GM12878 (cell line): ENCODE measurements at regions not wholly inside any gene's neighbourhood (a gene's known extent, or its start where the extent isn't known, plus 50 kb on each side); places are given as distances from the start of the nearest gene placed in this dataset.

ENCODE experiments used
- ATAC-seq: fragments of 200-7000 bp; cut with Tn5 transposase; 3 replicates; pipeline ENCODE4 v1.9.1; 2020; ENCODE audit warnings: mild to moderate bottlenecking, moderate library complexity
- BruUV-seq: library from RNA; stranded (reverse); fragments of 400-500 nt; replicated peaks from 2 replicates; lab custom pipeline; 2021; lab: Mats Ljungman, UMichigan
- CTCF ChIA-PET: fragments of 300-600 bp; sonication (Branson Sonifier 250); formaldehyde crosslinking; extraction: SDS; loops from one replicate; lab custom pipeline; 2021; ENCODE audit warnings: inconsistent platforms; lab: Yijun Ruan, JAX
- POLR2A ChIA-PET: fragments of 350-600 bp; formaldehyde crosslinking; extraction: SDS; loops from one replicate; lab custom pipeline; 2021; ENCODE audit warnings: inconsistent platforms; lab: Charles Lee
- RAD21 ChIA-PET: fragments of 300-600 bp; sonication (Branson Sonifier 250); formaldehyde crosslinking; loops from one replicate; lab custom pipeline; 2023; ENCODE audit warnings: antibody characterized with exemption; ENCODE audit not compliant: unreplicated experiment; lab: Charles Lee
- SMC1A ChIA-PET: fragments of 300-600 bp; sonication (Branson Sonifier 250); formaldehyde crosslinking; loops from one replicate; lab custom pipeline; 2023; ENCODE audit not compliant: unreplicated experiment, uncharacterized antibody; lab: Charles Lee
- DNase-seq: peaks from one replicate; pipeline ENCODE4 v3.0.0-alpha.2; 2011; ENCODE audit warnings: low read depth, low spot score
- FAIRE-seq: peaks from 3 replicates; lab custom pipeline; 2011; peaks lifted over from hg19 to GRCh38; lab: Jason Lieb, UNC
- H2AFZ ChIP-seq: 2 replicates; pipeline ENCODE4 v1.6.0; 2011; ENCODE audit warnings: low read depth, low read length, control low read depth; ENCODE audit not compliant: control insufficient read depth
- H3K27ac ChIP-seq: 2 replicates; pipeline ENCODE4 v1.5.1; 2011; ENCODE audit warnings: control low read depth; ENCODE audit not compliant: control insufficient read depth, insufficient read depth
- H3K27me3 ChIP-seq, 2 experiments: replicated peaks in 1 of 2; 2 replicates each; pipeline versions ENCODE4 v1.6.0 to v1.6.1; 2011; ENCODE audit warnings: low read length in 1 of 2; ENCODE audit not compliant: control insufficient read depth in 2 of 2, insufficient read depth in 2 of 2
- H3K36me3 ChIP-seq, 2 experiments: 2 replicates each; pipeline ENCODE4 v1.5.1; 2011; ENCODE audit warnings: low read length in 1 of 2; ENCODE audit not compliant: control insufficient read depth in 2 of 2, insufficient read depth in 2 of 2
- H3K4me1 ChIP-seq: 2 replicates; pipeline ENCODE4 v1.6.1; 2011; ENCODE audit warnings: mild to moderate bottlenecking, low read length, moderate library complexity, mixed read lengths; ENCODE audit not compliant: control insufficient read depth, insufficient read depth
- H3K4me2 ChIP-seq: 2 replicates; pipeline ENCODE4 v1.6.0; 2011; ENCODE audit warnings: control low read depth; ENCODE audit not compliant: control insufficient read depth, insufficient read depth
- H3K4me3 ChIP-seq: fragments of 200-600 bp; sonication (generic); 2 replicates; pipeline ENCODE4 v1.5.1; 2016
- H3K79me2 ChIP-seq: 2 replicates; pipeline ENCODE4 v1.6.0; 2011; ENCODE audit warnings: low read length; ENCODE audit not compliant: control insufficient read depth, insufficient read depth
- H3K9ac ChIP-seq: 2 replicates; pipeline ENCODE4 v1.8.0; 2011; ENCODE audit warnings: low read length, control low read depth, mixed read lengths; ENCODE audit not compliant: control insufficient read depth, insufficient read depth
- H3K9me3 ChIP-seq: replicated peaks from 3 replicates; pipeline ENCODE4 v1.5.1; 2011; ENCODE audit warnings: mild to moderate bottlenecking, low read length; ENCODE audit not compliant: control insufficient read depth, insufficient read depth
- H4K20me1 ChIP-seq: 2 replicates; pipeline ENCODE4 v1.6.0; 2011; ENCODE audit not compliant: control insufficient read depth, insufficient read depth
- CBX5 ChIP-seq: sonication (generic); IDR thresholded peaks from 2 replicates; pipeline ENCODE4 v1.6.1; 2016; ENCODE audit warnings: low read depth, moderate library complexity, mild to moderate bottlenecking, inconsistent platforms
- ESRRA ChIP-seq: IDR thresholded peaks from 2 replicates; pipeline ENCODE4 v1.6.1; 2012; ENCODE audit warnings: mild to moderate bottlenecking, low read length, improper control_type of control experiment
- NR2C1 ChIP-seq: fragments of 450-650 bp; IDR thresholded peaks from 2 replicates; pipeline ENCODE4 v1.6.1; 2017; ENCODE audit warnings: antibody characterized with exemption, mild to moderate bottlenecking, moderate library complexity
- SMAD1 ChIP-seq: fragments of 450-650 bp; IDR thresholded peaks from 2 replicates; pipeline ENCODE4 v1.6.1; 2018; ENCODE audit warnings: mild to moderate bottlenecking, low read depth; ENCODE audit not compliant: partially characterized antibody
- ZBED1 ChIP-seq: IDR thresholded peaks from 2 replicates; pipeline ENCODE4 v1.6.1; 2016; ENCODE audit warnings: borderline replicate concordance
- ZNF274 ChIP-seq: IDR thresholded peaks from one replicate; pipeline ENCODE4 v1.8.0; 2011; ENCODE audit not compliant: insufficient read length, insufficient read depth
- whole genome bisulfite sequencing: methylation state at CpG from one replicate; pipeline ENCODE4 v1.1.6; 2016; ENCODE audit warnings: low lambda C conversion rate; ENCODE audit not compliant: insufficient replicate concordance, insufficient coverage; ENCODE audit errors: missing lambda C conversion rate; 5-methylcytosine and 5-hydroxymethylcytosine counted together
- in situ Hi-C: fragments of 300-500 bp; cut with MboI; formaldehyde crosslinking; loops from 9 replicates; pipeline ENCODE4 v1.14.3; 2018; ENCODE audit warnings: mixed read lengths
- intact Hi-C: fragments of 100-400 bp; cut with micrococcal nuclease; formaldehyde crosslinking; loops from one replicate; pipeline ENCODE4 v1.14.2; 2022; ENCODE audit not compliant: unreplicated experiment
- TF ChIP-seq, protein P1 (sequence below): fragments of 450-650 bp; conservative IDR thresholded peaks from 2 replicates; pipeline ENCODE4 v1.6.1; 2017; ENCODE audit warnings: mild to moderate bottlenecking, moderate library complexity
- TF ChIP-seq, protein P2 (sequence below): IDR thresholded peaks from 2 replicates; pipeline ENCODE4 v1.6.1; 2011; ENCODE audit warnings: borderline replicate concordance, low read depth, mild to moderate bottlenecking, moderate library complexity, low read length; ENCODE audit not compliant: insufficient read depth, poor library complexity, severe bottlenecking
- TF ChIP-seq, protein P3 (sequence below): fragments of 150-350 bp; IDR thresholded peaks from 2 replicates; pipeline ENCODE4 v1.6.1; 2016; ENCODE audit warnings: low read depth, low read length
- TF ChIP-seq, protein P4 (sequence below): IDR thresholded peaks from 2 replicates; pipeline ENCODE4 v1.6.1; 2011; ENCODE audit warnings: borderline replicate concordance, low read depth, mild to moderate bottlenecking, moderate library complexity, mixed read lengths, low read length; ENCODE audit not compliant: insufficient read depth; ENCODE audit errors: extremely low read length
- TF ChIP-seq, protein P5 (sequence below): IDR thresholded peaks from 2 replicates; pipeline ENCODE4 v1.6.1; 2012; ENCODE audit warnings: low read depth, low read length, improper control_type of control experiment

DNA sequence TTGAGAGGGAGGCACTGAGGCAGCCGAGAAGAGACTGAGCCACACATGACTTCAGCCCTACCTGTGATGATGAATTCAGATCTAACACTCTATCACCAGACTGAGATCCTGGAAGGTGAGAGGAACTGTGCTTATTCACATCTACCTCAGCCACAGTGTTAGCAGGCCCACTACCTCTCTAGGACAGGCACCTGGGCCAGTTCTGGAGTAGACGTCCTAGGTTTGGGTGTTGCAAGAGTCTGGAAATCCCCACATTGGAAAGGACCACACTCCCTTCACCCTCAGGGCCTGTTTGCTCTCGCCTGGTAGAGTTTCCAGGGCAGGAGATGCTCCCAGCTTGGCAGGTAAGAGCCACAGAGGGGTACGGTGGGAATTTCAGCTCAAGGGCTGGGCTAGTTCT, 113.8 kb upstream of the CCL21 start (continued):
- TF ChIP-seq, protein P1, sequence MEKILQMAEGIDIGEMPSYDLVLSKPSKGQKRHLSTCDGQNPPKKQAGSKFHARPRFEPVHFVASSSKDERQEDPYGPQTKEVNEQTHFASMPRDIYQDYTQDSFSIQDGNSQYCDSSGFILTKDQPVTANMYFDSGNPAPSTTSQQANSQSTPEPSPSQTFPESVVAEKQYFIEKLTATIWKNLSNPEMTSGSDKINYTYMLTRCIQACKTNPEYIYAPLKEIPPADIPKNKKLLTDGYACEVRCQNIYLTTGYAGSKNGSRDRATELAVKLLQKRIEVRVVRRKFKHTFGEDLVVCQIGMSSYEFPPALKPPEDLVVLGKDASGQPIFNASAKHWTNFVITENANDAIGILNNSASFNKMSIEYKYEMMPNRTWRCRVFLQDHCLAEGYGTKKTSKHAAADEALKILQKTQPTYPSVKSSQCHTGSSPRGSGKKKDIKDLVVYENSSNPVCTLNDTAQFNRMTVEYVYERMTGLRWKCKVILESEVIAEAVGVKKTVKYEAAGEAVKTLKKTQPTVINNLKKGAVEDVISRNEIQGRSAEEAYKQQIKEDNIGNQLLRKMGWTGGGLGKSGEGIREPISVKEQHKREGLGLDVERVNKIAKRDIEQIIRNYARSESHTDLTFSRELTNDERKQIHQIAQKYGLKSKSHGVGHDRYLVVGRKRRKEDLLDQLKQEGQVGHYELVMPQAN: no peak
- TF ChIP-seq CBX5: no peak
- TF ChIP-seq, protein P2, sequence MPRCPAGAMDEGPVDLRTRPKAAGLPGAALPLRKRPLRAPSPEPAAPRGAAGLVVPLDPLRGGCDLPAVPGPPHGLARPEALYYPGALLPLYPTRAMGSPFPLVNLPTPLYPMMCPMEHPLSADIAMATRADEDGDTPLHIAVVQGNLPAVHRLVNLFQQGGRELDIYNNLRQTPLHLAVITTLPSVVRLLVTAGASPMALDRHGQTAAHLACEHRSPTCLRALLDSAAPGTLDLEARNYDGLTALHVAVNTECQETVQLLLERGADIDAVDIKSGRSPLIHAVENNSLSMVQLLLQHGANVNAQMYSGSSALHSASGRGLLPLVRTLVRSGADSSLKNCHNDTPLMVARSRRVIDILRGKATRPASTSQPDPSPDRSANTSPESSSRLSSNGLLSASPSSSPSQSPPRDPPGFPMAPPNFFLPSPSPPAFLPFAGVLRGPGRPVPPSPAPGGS: no peak

DNA sequence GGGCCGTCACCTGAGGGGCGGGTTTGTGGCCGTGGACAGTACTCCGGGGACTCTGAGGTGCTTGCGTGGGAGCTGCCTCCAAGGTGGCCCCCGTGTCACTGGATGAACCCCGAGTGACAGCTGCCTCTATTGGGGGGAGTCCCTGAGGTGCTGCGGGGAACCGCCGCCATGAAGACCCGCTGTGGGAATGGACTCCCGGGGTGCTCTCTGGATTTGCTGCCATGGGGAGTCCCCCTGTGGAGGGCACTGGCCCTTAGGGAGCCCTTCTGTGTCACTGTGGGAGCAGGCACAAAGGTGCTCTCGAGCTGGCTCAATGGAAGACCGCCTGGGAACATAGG, 100.2 kb upstream of the CCL21 start:
- in situ Hi-C loops (no loop called here), intact Hi-C loops (loop anchor here (10.0 kb wide), 1 partner anchor 55 kb away; no protein-coding TSS in a partner anchor)
- Histone ChIP-seq H4K20me1 (no peaks in the 10 kb centered on the region), H3K27me3 (no peaks in the 10 kb centered on the region; a peak in 2 of 4 replicates), H3K4me2 (no peak overlapping the region), H3K36me3 (no peaks in the 10 kb centered on the region), H3K79me2 (no peaks in the 10 kb centered on the region), H3K4me1 (no peaks in the 10 kb centered on the region), H3K27ac (no peak overlapping the region), H3K4me3 (no peak overlapping the region), H3K9me3 (peaks cover under 1% of the 10 kb centered on the region; the same call in 1 of the 3 replicates), H3K9ac (no peak overlapping the region), H2AFZ (no peak overlapping the region)
- ChIA-PET RAD21 (no interaction called here), SMC1A (no interaction called here), POLR2A (no interaction called here), CTCF (no interaction called here)
- WGBS: 66% methylated on average over 13 of the region's 14 CpGs
- FAIRE-seq: no peak
- no peak for ATAC-seq
- no TSS peak for BruUV-seq
- no peak for DNase-seq
- TF ChIP-seq, protein P3, sequence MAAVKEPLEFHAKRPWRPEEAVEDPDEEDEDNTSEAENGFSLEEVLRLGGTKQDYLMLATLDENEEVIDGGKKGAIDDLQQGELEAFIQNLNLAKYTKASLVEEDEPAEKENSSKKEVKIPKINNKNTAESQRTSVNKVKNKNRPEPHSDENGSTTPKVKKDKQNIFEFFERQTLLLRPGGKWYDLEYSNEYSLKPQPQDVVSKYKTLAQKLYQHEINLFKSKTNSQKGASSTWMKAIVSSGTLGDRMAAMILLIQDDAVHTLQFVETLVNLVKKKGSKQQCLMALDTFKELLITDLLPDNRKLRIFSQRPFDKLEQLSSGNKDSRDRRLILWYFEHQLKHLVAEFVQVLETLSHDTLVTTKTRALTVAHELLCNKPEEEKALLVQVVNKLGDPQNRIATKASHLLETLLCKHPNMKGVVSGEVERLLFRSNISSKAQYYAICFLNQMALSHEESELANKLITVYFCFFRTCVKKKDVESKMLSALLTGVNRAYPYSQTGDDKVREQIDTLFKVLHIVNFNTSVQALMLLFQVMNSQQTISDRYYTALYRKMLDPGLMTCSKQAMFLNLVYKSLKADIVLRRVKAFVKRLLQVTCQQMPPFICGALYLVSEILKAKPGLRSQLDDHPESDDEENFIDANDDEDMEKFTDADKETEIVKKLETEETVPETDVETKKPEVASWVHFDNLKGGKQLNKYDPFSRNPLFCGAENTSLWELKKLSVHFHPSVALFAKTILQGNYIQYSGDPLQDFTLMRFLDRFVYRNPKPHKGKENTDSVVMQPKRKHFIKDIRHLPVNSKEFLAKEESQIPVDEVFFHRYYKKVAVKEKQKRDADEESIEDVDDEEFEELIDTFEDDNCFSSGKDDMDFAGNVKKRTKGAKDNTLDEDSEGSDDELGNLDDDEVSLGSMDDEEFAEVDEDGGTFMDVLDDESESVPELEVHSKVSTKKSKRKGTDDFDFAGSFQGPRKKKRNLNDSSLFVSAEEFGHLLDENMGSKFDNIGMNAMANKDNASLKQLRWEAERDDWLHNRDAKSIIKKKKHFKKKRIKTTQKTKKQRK: no peak
- TF ChIP-seq, protein P4, sequence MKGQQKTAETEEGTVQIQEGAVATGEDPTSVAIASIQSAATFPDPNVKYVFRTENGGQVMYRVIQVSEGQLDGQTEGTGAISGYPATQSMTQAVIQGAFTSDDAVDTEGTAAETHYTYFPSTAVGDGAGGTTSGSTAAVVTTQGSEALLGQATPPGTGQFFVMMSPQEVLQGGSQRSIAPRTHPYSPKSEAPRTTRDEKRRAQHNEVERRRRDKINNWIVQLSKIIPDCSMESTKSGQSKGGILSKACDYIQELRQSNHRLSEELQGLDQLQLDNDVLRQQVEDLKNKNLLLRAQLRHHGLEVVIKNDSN: no peak
- no peak for TF ChIP-seq SMAD1
- TF ChIP-seq ZNF274: no peak
- TF ChIP-seq, protein P5, sequence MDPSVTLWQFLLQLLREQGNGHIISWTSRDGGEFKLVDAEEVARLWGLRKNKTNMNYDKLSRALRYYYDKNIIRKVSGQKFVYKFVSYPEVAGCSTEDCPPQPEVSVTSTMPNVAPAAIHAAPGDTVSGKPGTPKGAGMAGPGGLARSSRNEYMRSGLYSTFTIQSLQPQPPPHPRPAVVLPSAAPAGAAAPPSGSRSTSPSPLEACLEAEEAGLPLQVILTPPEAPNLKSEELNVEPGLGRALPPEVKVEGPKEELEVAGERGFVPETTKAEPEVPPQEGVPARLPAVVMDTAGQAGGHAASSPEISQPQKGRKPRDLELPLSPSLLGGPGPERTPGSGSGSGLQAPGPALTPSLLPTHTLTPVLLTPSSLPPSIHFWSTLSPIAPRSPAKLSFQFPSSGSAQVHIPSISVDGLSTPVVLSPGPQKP: no peak
- TF ChIP-seq ZBED1: no peak
- no peak for TF ChIP-seq ESRRA
- no peak for TF ChIP-seq NR2C1
